Gastrocnemius medialis (tissue), 4 donors: ENCODE measurements at regions not wholly inside any gene's neighbourhood (a gene's known extent, or its start where the extent isn't known, plus 50 kb on each side); places are given as distances from the start of the nearest gene placed in this dataset.

ENCODE experiments used
- CTCF ChIP-seq, 5 experiments: fragments of 450-650 bp in 3 of 5; fragments of 200-600 bp in 2 of 5; sonication (generic) in 2 of 5; IDR thresholded peaks in 4 of 5; conservative IDR thresholded peaks in 1 of 5; 1 replicate in 4 of 5; 2 replicates in 1 of 5; pipeline ENCODE4 v1.5.1; 2016 to 2019; ENCODE audit warnings: antibody characterized with exemption in 5 of 5, mild to moderate bottlenecking in 3 of 5, moderate library complexity in 3 of 5
- POLR2A ChIP-seq, 2 donors: fragments of 450-650 bp; IDR thresholded peaks; one replicate each; pipeline ENCODE4 v1.6.1; 2017; ENCODE audit warnings: antibody characterized with exemption in 2 of 2, mild to moderate bottlenecking in 2 of 2, moderate library complexity in 2 of 2

- no peak for TF ChIP-seq CTCF (IDR thresholded peaks at IDR 0.05 in 4 of 5, conservative IDR thresholded peaks at IDR 0.05 in 1 of 5)
- no peak for TF ChIP-seq POLR2A (IDR thresholded peaks at IDR 0.05)
These were observed 143.6 kb downstream of the LSMEM1 start for GRCh38 chr7:112624416-112624815.
